OCI-LY3 (cell line): ENCODE measurements at regions not wholly inside any gene's neighbourhood (a gene's known extent, or its start where the extent isn't known, plus 50 kb on each side); places are given as distances from the start of the nearest gene placed in this dataset.
A peak's percentile ranks its signal among the peaks of the same experiment; 100 is the strongest.

Source experiments
- EZH2phosphoT487 ChIP-seq: fragments of 200-600 bp; shearing (Covaris generic); IDR thresholded peaks from 2 replicates; pipeline ENCODE4 v1.6.1; 2018; ENCODE audit warnings: antibody characterized with exemption, mixed run types, low read depth
- TF ChIP-seq, protein P1 (sequence below): fragments of 200-600, 300-600 bp; sonication (generic); IDR thresholded peaks from 2 replicates; pipeline ENCODE4 v1.5.1; 2014; ENCODE audit warnings: antibody characterized with exemption, low read length, low read depth

GRCh38 chr4:81905971-81906370 lies 434.3 kb upstream of the RASGEF1B start:
- TF ChIP-seq EZH2phosphoT487, result no peak
- TF ChIP-seq, protein P1, sequence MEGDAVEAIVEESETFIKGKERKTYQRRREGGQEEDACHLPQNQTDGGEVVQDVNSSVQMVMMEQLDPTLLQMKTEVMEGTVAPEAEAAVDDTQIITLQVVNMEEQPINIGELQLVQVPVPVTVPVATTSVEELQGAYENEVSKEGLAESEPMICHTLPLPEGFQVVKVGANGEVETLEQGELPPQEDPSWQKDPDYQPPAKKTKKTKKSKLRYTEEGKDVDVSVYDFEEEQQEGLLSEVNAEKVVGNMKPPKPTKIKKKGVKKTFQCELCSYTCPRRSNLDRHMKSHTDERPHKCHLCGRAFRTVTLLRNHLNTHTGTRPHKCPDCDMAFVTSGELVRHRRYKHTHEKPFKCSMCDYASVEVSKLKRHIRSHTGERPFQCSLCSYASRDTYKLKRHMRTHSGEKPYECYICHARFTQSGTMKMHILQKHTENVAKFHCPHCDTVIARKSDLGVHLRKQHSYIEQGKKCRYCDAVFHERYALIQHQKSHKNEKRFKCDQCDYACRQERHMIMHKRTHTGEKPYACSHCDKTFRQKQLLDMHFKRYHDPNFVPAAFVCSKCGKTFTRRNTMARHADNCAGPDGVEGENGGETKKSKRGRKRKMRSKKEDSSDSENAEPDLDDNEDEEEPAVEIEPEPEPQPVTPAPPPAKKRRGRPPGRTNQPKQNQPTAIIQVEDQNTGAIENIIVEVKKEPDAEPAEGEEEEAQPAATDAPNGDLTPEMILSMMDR, result peak; percentile 17; the same call in 1 of the 2 replicates
